ENCODE measurements at regions not wholly inside any gene's neighbourhood (a gene's known extent, or its start where the extent isn't known, plus 50 kb on each side); places are given as distances from the start of the nearest gene placed in this dataset.

DNA sequence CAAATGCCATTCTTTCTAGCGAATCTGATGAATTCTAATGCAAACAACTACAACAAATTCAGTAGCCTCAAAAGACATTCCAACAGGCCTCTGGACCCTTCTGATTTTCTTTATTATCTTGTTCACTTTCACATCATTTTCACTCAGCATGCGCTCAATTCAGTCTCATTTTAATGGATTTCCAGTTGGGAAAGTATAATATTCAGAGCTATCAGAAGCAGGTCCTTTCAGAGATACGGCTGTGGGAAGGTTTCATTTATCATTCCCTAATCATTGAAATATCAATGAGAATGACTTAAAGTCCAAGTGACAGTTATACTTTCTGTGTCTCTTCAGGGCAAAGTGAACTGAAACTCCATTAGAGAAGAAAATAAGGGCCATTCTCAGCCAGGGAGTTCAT is 1083.7 kb upstream of the FLRT2 start:
- TF ChIP-seq EZH2phosphoT487 (IDR thresholded peaks at IDR 0.05; ENCODE audit: low read depth, severe bottlenecking, unreplicated experiment) (no peak), EZH2 (IDR thresholded peaks at IDR 0.05; ENCODE audit: borderline replicate concordance) (no peak)
- TF ChIP-seq, protein P1, sequence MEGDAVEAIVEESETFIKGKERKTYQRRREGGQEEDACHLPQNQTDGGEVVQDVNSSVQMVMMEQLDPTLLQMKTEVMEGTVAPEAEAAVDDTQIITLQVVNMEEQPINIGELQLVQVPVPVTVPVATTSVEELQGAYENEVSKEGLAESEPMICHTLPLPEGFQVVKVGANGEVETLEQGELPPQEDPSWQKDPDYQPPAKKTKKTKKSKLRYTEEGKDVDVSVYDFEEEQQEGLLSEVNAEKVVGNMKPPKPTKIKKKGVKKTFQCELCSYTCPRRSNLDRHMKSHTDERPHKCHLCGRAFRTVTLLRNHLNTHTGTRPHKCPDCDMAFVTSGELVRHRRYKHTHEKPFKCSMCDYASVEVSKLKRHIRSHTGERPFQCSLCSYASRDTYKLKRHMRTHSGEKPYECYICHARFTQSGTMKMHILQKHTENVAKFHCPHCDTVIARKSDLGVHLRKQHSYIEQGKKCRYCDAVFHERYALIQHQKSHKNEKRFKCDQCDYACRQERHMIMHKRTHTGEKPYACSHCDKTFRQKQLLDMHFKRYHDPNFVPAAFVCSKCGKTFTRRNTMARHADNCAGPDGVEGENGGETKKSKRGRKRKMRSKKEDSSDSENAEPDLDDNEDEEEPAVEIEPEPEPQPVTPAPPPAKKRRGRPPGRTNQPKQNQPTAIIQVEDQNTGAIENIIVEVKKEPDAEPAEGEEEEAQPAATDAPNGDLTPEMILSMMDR (IDR thresholded peaks at IDR 0.05; ENCODE audit: poor library complexity) = no peak
